ENCODE measurements at regions not wholly inside any gene's neighbourhood (a gene's known extent, or its start where the extent isn't known, plus 50 kb on each side); places are given as distances from the start of the nearest gene placed in this dataset.
A peak's percentile ranks its signal among the peaks of the same experiment; 100 is the strongest.

GRCh38 chr14:61226015-61226654 is 55.0 kb downstream of the TMEM30B start:
- H3K36me3 Mint-ChIP-seq = no peaks in the 10 kb centered on the region
- no peaks in the 10 kb centered on the region for H3K4me1 Mint-ChIP-seq
- DNase-seq (ENCODE audit: low spot score in 2 of 2) = no peak
- H3K9me3 Mint-ChIP-seq = no peaks in the 10 kb centered on the region
- H3K27ac Mint-ChIP-seq = no peak overlapping the region
- ATAC-seq = no peak
- H3K4me3 Mint-ChIP-seq = no peak overlapping the region

- no peak for ATAC-seq
- no peak overlapping the region for H3K27ac Mint-ChIP-seq
These were observed 55.8 kb downstream of the TMEM30B start for GRCh38 chr14:61225344-61225743.

GRCh38 chr14:61223552-61223951 is 57.6 kb downstream of the TMEM30B start:
- Mint-ChIP-seq H3K4me3 (no peak overlapping the region), H3K9me3 (no peaks in the 10 kb centered on the region), H3K4me1 (no peaks in the 10 kb centered on the region), H3K36me3 (no peaks in the 10 kb centered on the region), H3K27ac (no peak overlapping the region)
- ATAC-seq = no peak
- no peak for DNase-seq (ENCODE audit: low spot score in 2 of 2)

More at GRCh38 chr14:61225344-61225743, 55.8 kb downstream of the TMEM30B start:
- no peaks in the 10 kb centered on the region for H3K4me1 Mint-ChIP-seq
- H3K4me3 Mint-ChIP-seq = no peak overlapping the region
- H3K36me3 Mint-ChIP-seq = no peaks in the 10 kb centered on the region
- H3K9me3 Mint-ChIP-seq = no peaks in the 10 kb centered on the region
- DNase-seq (ENCODE audit: low spot score in 2 of 2) = no peak

DNA sequence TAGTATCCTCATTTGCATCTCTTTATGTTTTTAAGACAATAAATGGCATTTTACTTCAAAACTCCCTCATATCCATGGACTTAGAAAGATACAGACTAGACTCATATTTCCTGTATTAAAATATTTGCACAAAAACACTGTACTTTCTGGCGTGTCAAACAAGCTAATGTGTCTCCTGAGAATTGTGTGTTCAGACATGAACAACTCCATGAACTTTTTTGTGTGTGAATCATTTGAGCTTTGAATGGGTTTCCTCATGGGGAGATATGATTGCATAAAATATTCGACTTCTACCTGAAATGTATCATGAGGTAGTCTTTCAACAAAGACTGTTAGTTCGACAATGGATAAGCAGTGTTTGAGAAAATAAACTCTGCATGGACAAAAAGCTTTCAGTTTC is 58.8 kb downstream of the TMEM30B start:
- H3K9me3 Mint-ChIP-seq = no peaks in the 10 kb centered on the region
- H3K4me3 Mint-ChIP-seq = no peak overlapping the region
- no peaks in the 10 kb centered on the region for H3K4me1 Mint-ChIP-seq
- no peak overlapping the region for H3K27ac Mint-ChIP-seq
- DNase-seq (ENCODE audit: low spot score in 2 of 2) = no peak
- H3K36me3 Mint-ChIP-seq = no peaks in the 10 kb centered on the region
- ATAC-seq = no peak

DNA sequence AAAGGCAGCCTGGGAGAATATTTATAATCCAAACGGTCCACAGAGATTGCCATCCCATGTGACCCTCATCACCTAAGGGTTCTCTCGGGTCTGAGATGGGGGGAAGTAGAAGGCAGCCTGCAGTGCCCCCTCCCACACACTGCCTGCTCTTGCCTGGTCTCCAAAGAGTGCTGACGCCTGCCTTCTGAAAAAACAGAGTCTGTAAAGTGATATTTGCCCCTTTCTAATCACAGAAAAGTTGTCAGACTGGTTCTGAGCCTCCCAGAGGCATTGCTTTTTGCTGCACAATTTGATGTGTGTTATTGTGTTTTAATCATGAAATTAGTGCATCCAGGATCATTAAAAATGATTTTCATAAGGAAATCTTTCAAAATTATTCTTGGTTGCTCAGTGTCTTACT is 59.2 kb downstream of the TMEM30B start:
- H3K4me3 Mint-ChIP-seq = no peak overlapping the region
- ATAC-seq = no peak
- no peak for DNase-seq (ENCODE audit: low spot score in 2 of 2)
- H3K36me3 Mint-ChIP-seq = no peaks in the 10 kb centered on the region
- H3K4me1 Mint-ChIP-seq = no peaks in the 10 kb centered on the region
- no peaks in the 10 kb centered on the region for H3K9me3 Mint-ChIP-seq
- no peak overlapping the region for H3K27ac Mint-ChIP-seq

GRCh38 chr14:61219673-61220072 is 61.5 kb downstream of the TMEM30B start:
- ATAC-seq = no peak
- Mint-ChIP-seq H3K9me3 (no peaks in the 10 kb centered on the region), H3K27ac (no peak overlapping the region)

GRCh38 chr14:61219256-61219655 is 61.9 kb downstream of the TMEM30B start:
- no peaks in the 10 kb centered on the region for H3K36me3 Mint-ChIP-seq
- ATAC-seq = peak; percentile 73
- no peaks in the 10 kb centered on the region for H3K9me3 Mint-ChIP-seq
- H3K27ac Mint-ChIP-seq = no peak overlapping the region
- no peak for DNase-seq (ENCODE audit: low spot score in 2 of 2)
- H3K4me1 Mint-ChIP-seq = no peaks in the 10 kb centered on the region
- no peak overlapping the region for H3K4me3 Mint-ChIP-seq

More at GRCh38 chr14:61219673-61220072, 61.5 kb downstream of the TMEM30B start:
- no peak for DNase-seq (ENCODE audit: low spot score in 2 of 2)
- Mint-ChIP-seq H3K4me1 (no peaks in the 10 kb centered on the region), H3K4me3 (no peak overlapping the region), H3K36me3 (no peaks in the 10 kb centered on the region)

GRCh38 chr14:61218767-61219166 is 62.4 kb downstream of the TMEM30B start:
- H3K4me3 Mint-ChIP-seq = no peak overlapping the region
- no peaks in the 10 kb centered on the region for H3K36me3 Mint-ChIP-seq
- no peaks in the 10 kb centered on the region for H3K9me3 Mint-ChIP-seq
- H3K27ac Mint-ChIP-seq = no peak overlapping the region
- no peak for DNase-seq (ENCODE audit: low spot score in 2 of 2)
- no peaks in the 10 kb centered on the region for H3K4me1 Mint-ChIP-seq
- no peak for ATAC-seq

DNA sequence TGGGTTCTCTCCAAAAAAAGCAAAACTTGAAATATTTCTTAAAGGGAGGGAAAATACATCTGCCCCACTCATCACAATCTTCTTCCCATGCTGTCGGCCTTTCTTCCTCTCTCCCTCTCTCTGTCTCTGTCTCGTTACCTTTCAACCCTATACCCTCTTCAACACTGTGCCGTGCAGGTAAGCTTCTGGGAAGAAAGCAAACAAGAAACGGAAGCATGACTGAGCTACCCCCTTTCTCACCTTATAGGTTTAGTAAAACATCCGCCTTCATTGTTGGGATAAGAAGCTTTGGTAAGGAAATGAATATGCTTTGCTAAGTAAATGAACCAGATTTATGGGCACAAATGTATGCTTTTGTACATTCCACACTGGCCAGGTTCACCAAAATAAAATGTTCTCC is 63.0 kb downstream of the TMEM30B start:
- no peak for ATAC-seq
- no peak overlapping the region for H3K4me3 Mint-ChIP-seq
- H3K36me3 Mint-ChIP-seq = no peaks in the 10 kb centered on the region
- no peak for DNase-seq (ENCODE audit: low spot score in 2 of 2)
- no peak overlapping the region for H3K27ac Mint-ChIP-seq
- no peaks in the 10 kb centered on the region for H3K9me3 Mint-ChIP-seq
- H3K4me1 Mint-ChIP-seq = no peaks in the 10 kb centered on the region

DNA sequence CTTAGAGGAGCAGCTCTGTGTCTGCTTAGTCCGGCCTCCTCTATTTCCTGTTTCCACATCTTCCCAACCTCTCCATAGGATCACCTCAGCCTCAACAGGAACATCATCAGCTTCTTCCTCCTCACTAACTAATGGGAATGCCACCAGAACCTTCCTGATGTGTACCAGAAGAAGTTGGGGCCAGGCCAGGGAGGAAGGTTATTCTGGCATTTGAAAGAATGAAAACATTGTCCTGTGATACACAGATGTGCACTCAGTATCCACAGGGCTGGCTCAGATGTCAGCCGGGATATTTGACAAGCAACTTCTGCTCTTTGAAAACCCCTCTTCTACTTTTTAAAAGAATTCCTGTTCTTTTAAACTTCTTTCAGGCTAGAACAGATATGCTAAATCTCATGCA is 63.6 kb downstream of the TMEM30B start:
- Mint-ChIP-seq H3K9me3 (no peaks in the 10 kb centered on the region), H3K4me3 (no peak overlapping the region), H3K4me1 (no peaks in the 10 kb centered on the region), H3K36me3 (no peaks in the 10 kb centered on the region), H3K27ac (no peak overlapping the region)
- no peak for DNase-seq (ENCODE audit: low spot score in 2 of 2)
- ATAC-seq = no peak

DNA sequence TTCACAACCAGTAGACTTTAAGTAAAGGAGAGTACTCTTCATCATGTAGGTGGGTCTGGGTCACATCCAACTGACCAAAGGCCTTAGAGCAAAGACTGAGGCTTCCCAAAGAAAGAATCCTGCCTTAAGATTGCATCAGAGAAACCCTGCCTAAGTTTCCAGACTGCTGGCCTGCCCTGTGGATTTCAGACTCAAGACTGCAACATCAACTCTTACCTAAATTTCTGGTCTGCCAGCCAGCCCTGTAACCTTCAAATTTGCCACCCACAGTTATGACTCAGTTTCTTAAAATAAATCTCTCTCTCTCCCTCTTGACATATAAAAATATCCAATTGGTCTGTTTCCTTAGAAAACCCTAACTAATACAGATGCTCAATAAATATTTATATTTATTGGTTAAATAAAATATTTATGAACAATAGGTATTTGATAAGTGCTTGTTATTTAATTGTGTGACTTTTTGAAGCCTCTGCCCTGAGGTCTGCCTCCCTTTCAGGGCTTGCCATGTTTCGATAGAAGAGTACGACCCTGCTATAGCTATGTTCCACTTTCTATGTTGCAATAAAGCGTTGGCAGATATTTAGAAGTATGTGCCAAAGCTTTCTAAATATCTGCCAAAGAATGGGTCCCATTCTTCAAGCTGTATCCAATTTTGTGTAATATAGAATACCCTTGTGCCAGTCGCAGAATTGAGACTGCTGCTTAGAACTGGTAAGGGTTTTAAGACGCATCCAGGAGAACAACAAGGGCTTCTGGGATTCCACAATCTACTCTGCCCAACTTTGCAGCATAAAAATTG is 65.7 kb downstream of the TMEM30B start:
- DNase-seq (ENCODE audit: low spot score in 2 of 2) (no peak), ATAC-seq (no peak)
- H3K4me3 Mint-ChIP-seq = no peak overlapping the region
- no peak overlapping the region for H3K27ac Mint-ChIP-seq
- H3K9me3 Mint-ChIP-seq = no peaks in the 10 kb centered on the region
- no peaks in the 10 kb centered on the region for H3K4me1 Mint-ChIP-seq
- H3K36me3 Mint-ChIP-seq = no peaks in the 10 kb centered on the region

DNA sequence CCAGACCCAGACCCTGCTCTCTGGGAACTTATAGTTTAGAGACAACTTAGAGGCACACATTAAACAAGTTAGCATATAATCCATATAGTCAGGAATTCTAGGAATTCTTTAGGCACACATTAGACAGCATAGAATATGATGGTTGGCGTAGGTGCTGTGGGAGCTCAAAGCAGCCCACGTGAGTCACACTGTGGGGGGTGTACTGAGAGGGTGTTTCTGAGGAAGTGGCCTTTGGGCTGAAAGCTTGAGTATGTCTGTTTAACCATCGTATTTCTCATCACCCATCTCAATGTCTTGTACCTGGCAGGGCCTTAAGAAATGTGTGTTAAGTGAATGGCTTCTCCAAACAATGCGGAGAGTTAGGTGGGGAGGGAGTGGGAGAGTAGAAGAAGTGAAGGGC is 67.2 kb downstream of the TMEM30B start:
- H3K4me3 Mint-ChIP-seq = no peak overlapping the region
- ATAC-seq = peak; percentile 66
- no peak overlapping the region for H3K27ac Mint-ChIP-seq

GRCh38 chr14:61213191-61213621 is 67.9 kb downstream of the TMEM30B start:
- no peak overlapping the region for H3K27ac Mint-ChIP-seq
- no peaks in the 10 kb centered on the region for H3K36me3 Mint-ChIP-seq
- no peak overlapping the region for H3K4me3 Mint-ChIP-seq
- no peaks in the 10 kb centered on the region for H3K4me1 Mint-ChIP-seq
- DNase-seq (ENCODE audit: low spot score in 2 of 2) (no peak), ATAC-seq (no peak)
- H3K9me3 Mint-ChIP-seq = no peaks in the 10 kb centered on the region

More for the DNA sequence above, 67.2 kb downstream of the TMEM30B start:
- Mint-ChIP-seq H3K36me3 (no peaks in the 10 kb centered on the region), H3K9me3 (no peaks in the 10 kb centered on the region), H3K4me1 (no peaks in the 10 kb centered on the region)
- DNase-seq (ENCODE audit: low spot score in 2 of 2) = no peak

- Mint-ChIP-seq H3K9me3 (no peaks in the 10 kb centered on the region), H3K36me3 (no peaks in the 10 kb centered on the region), H3K27ac (no peak overlapping the region), H3K4me1 (no peaks in the 10 kb centered on the region), H3K4me3 (no peak overlapping the region)
- DNase-seq (ENCODE audit: low spot score in 2 of 2) (no peak), ATAC-seq (no peak)
These were observed 68.6 kb downstream of the TMEM30B start for GRCh38 chr14:61212546-61212945.

- no peaks in the 10 kb centered on the region for H3K4me1 Mint-ChIP-seq
- no peaks in the 10 kb centered on the region for H3K9me3 Mint-ChIP-seq
- no peaks in the 10 kb centered on the region for H3K36me3 Mint-ChIP-seq
- DNase-seq (ENCODE audit: low spot score in 2 of 2) (no peak), ATAC-seq (no peak)
- H3K27ac Mint-ChIP-seq = no peak overlapping the region
- H3K4me3 Mint-ChIP-seq = no peak overlapping the region
These were observed 69.5 kb downstream of the TMEM30B start for GRCh38 chr14:61211476-61212255.

All from stimulated activated effector memory CD8-positive, alpha-beta T cell treated with anti-CD3 and anti-CD28 coated beads, Interleukin-12 subunit alpha, Interleukin-12 subunit beta, amount 100 ng/mL, for 72 hours (primary cell).